ENCODE measurements at regions not wholly inside any gene's neighbourhood (a gene's known extent, or its start where the extent isn't known, plus 50 kb on each side); places are given as distances from the start of the nearest gene placed in this dataset.

GRCh38 chr3:165347526-165347925 lies 151.3 kb upstream of the SLITRK3 start:
- no peak for TF ChIP-seq CTCF (conservative IDR thresholded peaks at IDR 0.05; ENCODE audit: low read depth, low read length)
- TF ChIP-seq EZH2 (IDR thresholded peaks at IDR 0.05; ENCODE audit: low read length, unreplicated experiment), result no peak

Data from PC-3 (cell line).